PC-3 (cell line): ENCODE measurements at regions not wholly inside any gene's neighbourhood (a gene's known extent, or its start where the extent isn't known, plus 50 kb on each side); places are given as distances from the start of the nearest gene placed in this dataset.

Experiments
- ATAC-seq: fragments of 200-7000 bp; cut with Tn5 transposase; 2 replicates; pipeline ENCODE4 v1.9.1; 2020; ENCODE audit warnings: mild to moderate bottlenecking, moderate library complexity
- BruUV-seq: library from RNA; stranded (reverse); fragments of 400-500 nt; replicated peaks from 2 replicates; lab custom pipeline; 2021; lab: Mats Ljungman, UMichigan
- CTCF ChIA-PET: fragments of 300-600 bp; sonication (Branson Sonifier 250); formaldehyde crosslinking; loops from one replicate; lab custom pipeline; 2022; ENCODE audit warnings: antibody characterized with exemption; lab: Charles Lee
- POLR2A ChIA-PET: fragments of 300-600 bp; sonication (Branson Sonifier 250); formaldehyde crosslinking; loops from one replicate; lab custom pipeline; 2022; ENCODE audit warnings: antibody characterized with exemption; ENCODE audit not compliant: unreplicated experiment; lab: Charles Lee
- DNase-seq: peaks from one replicate; pipeline ENCODE4 v3.0.0-alpha.2; 2015
- H2AFZ ChIP-seq: fragments of 300-600 bp; sonication (generic); 2 replicates; pipeline ENCODE4 v1.6.0; 2016; ENCODE audit warnings: antibody characterized with exemption, low read length
- H3F3A ChIP-seq: fragments of 300-600 bp; sonication (generic); one replicate; pipeline ENCODE4 v1.6.0; 2017; ENCODE audit warnings: antibody characterized with exemption, low read length, control low read depth, mild to moderate bottlenecking; ENCODE audit not compliant: unreplicated experiment
- H3K27ac ChIP-seq: fragments of 300-600 bp; sonication (generic); 2 replicates; pipeline ENCODE4 v1.5.1; 2016; ENCODE audit warnings: mild to moderate bottlenecking, low read length
- H3K27me3 ChIP-seq: fragments of 300-600 bp; sonication (generic); 2 replicates; pipeline ENCODE4 v1.6.1; 2016; ENCODE audit warnings: low read length, mixed read lengths
- H3K36me3 ChIP-seq: fragments of 300-600 bp; sonication (generic); 2 replicates; pipeline ENCODE4 v1.6.1; 2016; ENCODE audit warnings: low read depth, mixed run types, low read length, mixed read lengths
- H3K4me1 ChIP-seq: fragments of 300-600 bp; sonication (generic); 2 replicates; pipeline ENCODE4 v1.5.1; 2016; ENCODE audit warnings: low read length; ENCODE audit not compliant: insufficient read depth
- H3K4me2 ChIP-seq: fragments of 300-600 bp; sonication (generic); 2 replicates; pipeline ENCODE4 v1.6.0; 2016; ENCODE audit warnings: low read length
- H3K4me3 ChIP-seq: fragments of 300-600 bp; sonication (generic); 2 replicates; pipeline ENCODE4 v1.5.1; 2016; ENCODE audit warnings: mild to moderate bottlenecking, low read length, mixed read lengths
- H3K79me2 ChIP-seq: fragments of 300-600 bp; sonication (generic); 2 replicates; pipeline ENCODE4 v1.6.1; 2017; ENCODE audit warnings: low read length, mixed read lengths
- H3K9ac ChIP-seq: fragments of 300-600 bp; sonication (generic); 2 replicates; pipeline ENCODE4 v1.6.0; 2016; ENCODE audit warnings: mild to moderate bottlenecking, low read length
- H3K9me2 ChIP-seq: fragments of 300-600 bp; sonication (generic); replicated peaks from 2 replicates; pipeline ENCODE4 v1.6.1; 2016; ENCODE audit warnings: mixed run types, low read length, mixed read lengths
- H3K9me3 ChIP-seq: fragments of 300-600 bp; sonication (generic); 2 replicates; pipeline ENCODE4 v1.6.1; 2016; ENCODE audit warnings: low read length, mixed read lengths
- H4K20me1 ChIP-seq: fragments of 300-600 bp; sonication (generic); 2 replicates; pipeline ENCODE4 v1.6.1; 2016; ENCODE audit warnings: low read length, mixed read lengths
- CTCF ChIP-seq: fragments of 300-600 bp; sonication (generic); conservative IDR thresholded peaks from 2 replicates; pipeline ENCODE4 v1.5.1; 2017; ENCODE audit warnings: antibody characterized with exemption, low read depth, mild to moderate bottlenecking, low read length
- EZH2 ChIP-seq: fragments of 300-600 bp; sonication (generic); IDR thresholded peaks from one replicate; pipeline ENCODE4 v1.6.1; 2017; ENCODE audit warnings: antibody characterized with exemption, mild to moderate bottlenecking, low read length; ENCODE audit not compliant: unreplicated experiment
- EZH2phosphoT487 ChIP-seq: fragments of 300-600 bp; sonication (generic); IDR thresholded peaks from 2 replicates; pipeline ENCODE4 v1.6.1; 2018; ENCODE audit warnings: mild to moderate bottlenecking, antibody characterized with exemption, low read length, borderline replicate concordance
- intact Hi-C: fragments of 100-400 bp; cut with micrococcal nuclease; formaldehyde crosslinking; loops from 2 replicates; pipeline ENCODE4 v1.9.0; 2023

- Histone ChIP-seq H3K27me3 (peaks cover 46% of the 10 kb centered on the region), H3K79me2 (no peaks in the 10 kb centered on the region), H3K27ac (no peak overlapping the region), H2AFZ (no peak overlapping the region), H3K4me1 (no peaks in the 10 kb centered on the region), H3K9ac (no peak overlapping the region), H3F3A (no peaks in the 10 kb centered on the region), H4K20me1 (no peaks in the 10 kb centered on the region), H3K4me2 (no peak overlapping the region), H3K9me3 (0 out of 2 replicates have a peak, but pooled peaks cover 16% of the 10 kb centered on the region), H3K4me3 (no peak overlapping the region), H3K36me3 (no peaks in the 10 kb centered on the region), H3K9me2 (no peaks in the 10 kb centered on the region)
- no peak for TF ChIP-seq CTCF
- no peak for TF ChIP-seq EZH2
- TF ChIP-seq EZH2phosphoT487 = no peak
- DNase-seq (no peak), ATAC-seq (no peak)
- no TSS peak for BruUV-seq
- intact Hi-C loops = no loop called here
- POLR2A ChIA-PET = no interaction called here
- CTCF ChIA-PET = no interaction called here
Observed at GRCh38 chr1:4275083-4275482, 375.0 kb upstream of the C1orf174 start.

- H3K4me3 ChIP-seq = no peak overlapping the region
- H3K9ac ChIP-seq = no peak overlapping the region
- H3K9me3 ChIP-seq = 0 out of 2 replicates have a peak, but pooled peaks cover 17% of the 10 kb centered on the region
- intact Hi-C loops = no loop called here
- BruUV-seq = no TSS peak
- H3K79me2 ChIP-seq = no peaks in the 10 kb centered on the region
- H3F3A ChIP-seq = no peaks in the 10 kb centered on the region
- no peaks in the 10 kb centered on the region for H3K9me2 ChIP-seq
- ATAC-seq (no peak), DNase-seq (no peak)
- H3K4me1 ChIP-seq = no peaks in the 10 kb centered on the region
- POLR2A ChIA-PET = no interaction called here
- no peak overlapping the region for H3K27ac ChIP-seq
- no peak overlapping the region for H3K4me2 ChIP-seq
- TF ChIP-seq EZH2 = no peak
- TF ChIP-seq EZH2phosphoT487 = no peak
- no peak for TF ChIP-seq CTCF
- H3K36me3 ChIP-seq = no peaks in the 10 kb centered on the region
- no peak overlapping the region for H2AFZ ChIP-seq
- no peaks in the 10 kb centered on the region for H4K20me1 ChIP-seq
- CTCF ChIA-PET = no interaction called here
- peaks cover 35% of the 10 kb centered on the region; the same call in 1 of the 2 replicates for H3K27me3 ChIP-seq
Observed at GRCh38 chr1:4276238-4276637, 376.2 kb upstream of the C1orf174 start.

- ChIA-PET CTCF (no interaction called here), POLR2A (no interaction called here)
- Histone ChIP-seq H3K9me2 (no peaks in the 10 kb centered on the region), H3F3A (no peaks in the 10 kb centered on the region), H3K27me3 (peaks cover 28% of the 10 kb centered on the region; the same call in 1 of the 2 replicates), H3K9me3 (0 out of 2 replicates have a peak, but pooled peaks cover 24% of the 10 kb centered on the region), H3K79me2 (no peaks in the 10 kb centered on the region), H2AFZ (no peak overlapping the region), H3K4me1 (no peaks in the 10 kb centered on the region), H3K4me2 (no peak overlapping the region), H3K36me3 (no peaks in the 10 kb centered on the region), H3K4me3 (no peak overlapping the region), H4K20me1 (no peaks in the 10 kb centered on the region), H3K9ac (no peak overlapping the region), H3K27ac (no peak overlapping the region)
- no peak for DNase-seq
- TF ChIP-seq CTCF (no peak), EZH2phosphoT487 (no peak), EZH2 (no peak)
- ATAC-seq = no peak
- intact Hi-C loops = no loop called here
- no TSS peak for BruUV-seq
Observed at GRCh38 chr1:4277598-4277997, 376.8 kb upstream of the AJAP1 start.
